Astrocyte (in vitro differentiated cells and primary cell): ENCODE measurements at regions not wholly inside any gene's neighbourhood (a gene's known extent, or its start where the extent isn't known, plus 50 kb on each side); places are given as distances from the start of the nearest gene placed in this dataset.

Source experiments
- EZH2 ChIP-seq: IDR thresholded peaks from 2 replicates; pipeline ENCODE4 v1.6.1; 2012; ENCODE audit warnings: mild to moderate bottlenecking, low read length, inconsistent platforms; ENCODE audit not compliant: insufficient read depth
- TF ChIP-seq, protein P1 (sequence below): IDR thresholded peaks from 2 replicates; pipeline ENCODE4 v1.5.1; 2011; ENCODE audit warnings: low read depth, mild to moderate bottlenecking, inconsistent platforms, low read length, moderate library complexity; ENCODE audit not compliant: insufficient read depth

DNA sequence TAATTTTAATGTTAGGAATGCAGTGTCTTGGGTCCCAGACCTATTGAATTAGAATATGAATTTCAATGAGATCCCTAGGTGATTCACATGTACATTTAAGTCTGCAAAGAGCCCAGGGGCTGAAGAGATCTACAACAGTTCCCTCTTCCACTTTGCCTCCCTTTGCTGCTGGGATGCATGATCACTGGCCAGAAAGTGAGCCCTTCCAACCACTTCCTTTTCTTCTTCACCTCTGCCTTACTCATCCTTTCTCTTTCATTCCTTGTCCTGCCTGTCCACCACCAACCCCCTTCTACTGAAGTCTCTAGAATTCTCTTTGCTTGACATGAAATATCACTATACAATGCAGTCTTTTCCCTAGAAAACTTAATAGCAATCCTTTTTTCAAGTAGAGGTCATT, 222.4 kb upstream of the LRIG1 start:
- TF ChIP-seq, protein P1, sequence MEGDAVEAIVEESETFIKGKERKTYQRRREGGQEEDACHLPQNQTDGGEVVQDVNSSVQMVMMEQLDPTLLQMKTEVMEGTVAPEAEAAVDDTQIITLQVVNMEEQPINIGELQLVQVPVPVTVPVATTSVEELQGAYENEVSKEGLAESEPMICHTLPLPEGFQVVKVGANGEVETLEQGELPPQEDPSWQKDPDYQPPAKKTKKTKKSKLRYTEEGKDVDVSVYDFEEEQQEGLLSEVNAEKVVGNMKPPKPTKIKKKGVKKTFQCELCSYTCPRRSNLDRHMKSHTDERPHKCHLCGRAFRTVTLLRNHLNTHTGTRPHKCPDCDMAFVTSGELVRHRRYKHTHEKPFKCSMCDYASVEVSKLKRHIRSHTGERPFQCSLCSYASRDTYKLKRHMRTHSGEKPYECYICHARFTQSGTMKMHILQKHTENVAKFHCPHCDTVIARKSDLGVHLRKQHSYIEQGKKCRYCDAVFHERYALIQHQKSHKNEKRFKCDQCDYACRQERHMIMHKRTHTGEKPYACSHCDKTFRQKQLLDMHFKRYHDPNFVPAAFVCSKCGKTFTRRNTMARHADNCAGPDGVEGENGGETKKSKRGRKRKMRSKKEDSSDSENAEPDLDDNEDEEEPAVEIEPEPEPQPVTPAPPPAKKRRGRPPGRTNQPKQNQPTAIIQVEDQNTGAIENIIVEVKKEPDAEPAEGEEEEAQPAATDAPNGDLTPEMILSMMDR, result no peak
- no peak for TF ChIP-seq EZH2
